Astrocyte (in vitro differentiated cells and primary cell): ENCODE measurements at regions not wholly inside any gene's neighbourhood (a gene's known extent, or its start where the extent isn't known, plus 50 kb on each side); places are given as distances from the start of the nearest gene placed in this dataset.

Source experiments
- DNase-seq: peaks from one replicate; pipeline ENCODE4 v3.0.0-alpha.2; 2010; ENCODE audit warnings: low read depth
- FAIRE-seq: peaks from 2 replicates; lab custom pipeline; 2011; peaks lifted over from hg19 to GRCh38; lab: Jason Lieb, UNC
- H2AFZ ChIP-seq: 2 replicates; pipeline ENCODE4 v1.6.0; 2012; ENCODE audit warnings: low read depth, low read length, inconsistent platforms
- H3K27ac ChIP-seq: 2 replicates; pipeline ENCODE4 v1.5.1; 2011; ENCODE audit warnings: low read depth, low read length, inconsistent platforms
- H3K27me3 ChIP-seq: 2 replicates; pipeline ENCODE4 v1.6.0; 2011; ENCODE audit warnings: low read length, inconsistent platforms; ENCODE audit not compliant: insufficient read depth
- H3K36me3 ChIP-seq: 2 replicates; pipeline ENCODE4 v1.5.1; 2011; ENCODE audit warnings: low read length, inconsistent platforms; ENCODE audit not compliant: insufficient read depth
- H3K4me1 ChIP-seq: 2 replicates; pipeline ENCODE4 v1.5.1; 2011; ENCODE audit warnings: low read length, inconsistent platforms; ENCODE audit not compliant: insufficient read depth
- H3K4me2 ChIP-seq: 2 replicates; pipeline ENCODE4 v1.6.0; 2012; ENCODE audit warnings: low read length, inconsistent platforms
- H3K4me3 ChIP-seq: 2 replicates; pipeline ENCODE4 v1.5.1; 2011; ENCODE audit warnings: low read depth, mild to moderate bottlenecking, low read length, inconsistent platforms; ENCODE audit not compliant: insufficient read depth
- H3K79me2 ChIP-seq: 2 replicates; pipeline ENCODE4 v1.6.0; 2012; ENCODE audit warnings: mild to moderate bottlenecking, low read length, inconsistent platforms; ENCODE audit not compliant: insufficient read depth
- H3K9ac ChIP-seq: 2 replicates; pipeline ENCODE4 v1.6.0; 2012; ENCODE audit warnings: mild to moderate bottlenecking, low read length, inconsistent platforms
- H3K9me3 ChIP-seq: 2 replicates; pipeline ENCODE4 v1.5.1; 2012; ENCODE audit warnings: low read depth, mild to moderate bottlenecking, low read length, inconsistent platforms; ENCODE audit not compliant: insufficient read depth
- H4K20me1 ChIP-seq: 2 replicates; pipeline ENCODE4 v1.6.0; 2012; ENCODE audit warnings: low read length, inconsistent platforms; ENCODE audit not compliant: insufficient read depth
- H3K27ac Mint-ChIP-seq: one replicate; pipeline ENCODE4 v1.8.0; 2021; ENCODE audit warnings: mild to moderate bottlenecking, mixed read lengths; ENCODE audit not compliant: unreplicated experiment
- H3K27me3 Mint-ChIP-seq: one replicate; pipeline ENCODE4 v1.8.0; 2021; ENCODE audit warnings: low read depth, mixed read lengths; ENCODE audit not compliant: unreplicated experiment
- H3K36me3 Mint-ChIP-seq: one replicate; pipeline ENCODE4 v1.8.0; 2021; ENCODE audit warnings: low read depth, mixed read lengths; ENCODE audit not compliant: unreplicated experiment
- H3K4me1 Mint-ChIP-seq: one replicate; pipeline ENCODE4 v1.8.0; 2021; ENCODE audit warnings: low read depth, mixed read lengths; ENCODE audit not compliant: unreplicated experiment
- H3K4me3 Mint-ChIP-seq: one replicate; pipeline ENCODE4 v1.8.0; 2021; ENCODE audit warnings: mild to moderate bottlenecking, moderate library complexity, mixed read lengths; ENCODE audit not compliant: unreplicated experiment
- H3K9me3 Mint-ChIP-seq: one replicate; pipeline ENCODE4 v1.8.0; 2021; ENCODE audit warnings: mild to moderate bottlenecking, mixed read lengths; ENCODE audit not compliant: unreplicated experiment
- CTCF ChIP-seq: IDR thresholded peaks from 2 replicates; pipeline ENCODE4 v1.5.1; 2011; ENCODE audit warnings: low read depth, mild to moderate bottlenecking, inconsistent platforms, low read length, moderate library complexity; ENCODE audit not compliant: insufficient read depth
- EZH2 ChIP-seq: IDR thresholded peaks from 2 replicates; pipeline ENCODE4 v1.6.1; 2012; ENCODE audit warnings: mild to moderate bottlenecking, low read length, inconsistent platforms; ENCODE audit not compliant: insufficient read depth

- H3K4me2 ChIP-seq = no peak overlapping the region
- no peak overlapping the region for H3K4me3 ChIP-seq
- H3K9me3 ChIP-seq = no peaks in the 10 kb centered on the region
- Mint-ChIP-seq H3K36me3 (no peaks in the 10 kb centered on the region), H3K27ac (no peak overlapping the region), H3K4me1 (peaks cover 7% of the 10 kb centered on the region), H3K9me3 (peaks cover 10% of the 10 kb centered on the region), H3K27me3 (peaks cover 76% of the 10 kb centered on the region), H3K4me3 (no peak overlapping the region)
- no peak overlapping the region for H3K9ac ChIP-seq
- H4K20me1 ChIP-seq = no peaks in the 10 kb centered on the region
- no peak for DNase-seq
- H3K4me1 ChIP-seq = no peaks in the 10 kb centered on the region
- TF ChIP-seq EZH2 = no peak
- no peak for TF ChIP-seq CTCF
- no peaks in the 10 kb centered on the region for H3K27me3 ChIP-seq
- H2AFZ ChIP-seq = no peak overlapping the region
- H3K27ac ChIP-seq = no peak overlapping the region
- FAIRE-seq = no peak
- H3K36me3 ChIP-seq = no peaks in the 10 kb centered on the region
- H3K79me2 ChIP-seq = no peaks in the 10 kb centered on the region
Measured at GRCh38 chr9:89750117-89750791, 145.4 kb downstream of the GADD45G start.

- Mint-ChIP-seq H3K9me3 (peaks cover 8% of the 10 kb centered on the region), H3K4me3 (no peak overlapping the region)
Measured at GRCh38 chr9:89751079-89751825, 146.4 kb downstream of the GADD45G start.

More at GRCh38 chr9:89751079-89751825, 146.4 kb downstream of the GADD45G start:
- H4K20me1 ChIP-seq = no peaks in the 10 kb centered on the region
- Mint-ChIP-seq H3K27me3 (peaks cover 77% of the 10 kb centered on the region), H3K27ac (no peak overlapping the region), H3K36me3 (no peaks in the 10 kb centered on the region), H3K4me1 (peaks cover 7% of the 10 kb centered on the region)
- no peak overlapping the region for H3K9ac ChIP-seq
- no peak overlapping the region for H3K27ac ChIP-seq
- no peak overlapping the region for H3K4me3 ChIP-seq
- H3K4me1 ChIP-seq = peaks cover 6% of the 10 kb centered on the region
- DNase-seq (no peak), FAIRE-seq (no peak)
- no peaks in the 10 kb centered on the region for H3K27me3 ChIP-seq
- no peak for TF ChIP-seq EZH2
- no peak for TF ChIP-seq CTCF
- no peak overlapping the region for H2AFZ ChIP-seq
- no peaks in the 10 kb centered on the region for H3K79me2 ChIP-seq
- H3K9me3 ChIP-seq = no peaks in the 10 kb centered on the region
- no peaks in the 10 kb centered on the region for H3K36me3 ChIP-seq
- H3K4me2 ChIP-seq = no peak overlapping the region
